Tibial nerve (tissue), 4 donors: ENCODE measurements at regions not wholly inside any gene's neighbourhood (a gene's known extent, or its start where the extent isn't known, plus 50 kb on each side); places are given as distances from the start of the nearest gene placed in this dataset.

ENCODE experiments used
- EP300 ChIP-seq, 2 donors: sonication (generic); formaldehyde crosslinking; IDR thresholded peaks; one replicate each; pipeline ENCODE4 v1.6.1; 2017; ENCODE audit warnings: antibody characterized with exemption in 2 of 2, mild to moderate bottlenecking in 1 of 2
- POLR2A ChIP-seq, 2 donors: fragments of 450-650 bp; IDR thresholded peaks; one replicate each; pipeline ENCODE4 v1.6.1; 2017; ENCODE audit warnings: antibody characterized with exemption in 2 of 2, mild to moderate bottlenecking in 2 of 2, moderate library complexity in 2 of 2
- TF ChIP-seq, protein P1 (sequence below), 5 experiments: fragments of 200-600 bp in 3 of 5; fragments of 450-650 bp in 2 of 5; sonication (generic) in 3 of 5; IDR thresholded peaks; one replicate each; pipeline ENCODE4 v1.5.1; 2016 to 2019; ENCODE audit warnings: antibody characterized with exemption in 5 of 5, mild to moderate bottlenecking in 3 of 5, moderate library complexity in 2 of 5

- TF ChIP-seq POLR2A (IDR thresholded peaks at IDR 0.05) (no peak), EP300 (IDR thresholded peaks at IDR 0.05) (no peak)
- TF ChIP-seq, protein P1, sequence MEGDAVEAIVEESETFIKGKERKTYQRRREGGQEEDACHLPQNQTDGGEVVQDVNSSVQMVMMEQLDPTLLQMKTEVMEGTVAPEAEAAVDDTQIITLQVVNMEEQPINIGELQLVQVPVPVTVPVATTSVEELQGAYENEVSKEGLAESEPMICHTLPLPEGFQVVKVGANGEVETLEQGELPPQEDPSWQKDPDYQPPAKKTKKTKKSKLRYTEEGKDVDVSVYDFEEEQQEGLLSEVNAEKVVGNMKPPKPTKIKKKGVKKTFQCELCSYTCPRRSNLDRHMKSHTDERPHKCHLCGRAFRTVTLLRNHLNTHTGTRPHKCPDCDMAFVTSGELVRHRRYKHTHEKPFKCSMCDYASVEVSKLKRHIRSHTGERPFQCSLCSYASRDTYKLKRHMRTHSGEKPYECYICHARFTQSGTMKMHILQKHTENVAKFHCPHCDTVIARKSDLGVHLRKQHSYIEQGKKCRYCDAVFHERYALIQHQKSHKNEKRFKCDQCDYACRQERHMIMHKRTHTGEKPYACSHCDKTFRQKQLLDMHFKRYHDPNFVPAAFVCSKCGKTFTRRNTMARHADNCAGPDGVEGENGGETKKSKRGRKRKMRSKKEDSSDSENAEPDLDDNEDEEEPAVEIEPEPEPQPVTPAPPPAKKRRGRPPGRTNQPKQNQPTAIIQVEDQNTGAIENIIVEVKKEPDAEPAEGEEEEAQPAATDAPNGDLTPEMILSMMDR (IDR thresholded peaks at IDR 0.05): no peak
Measured at GRCh38 chr2:195047955-195048354, 609.1 kb upstream of the SLC39A10 start.
